NCI-H446 (cell line): ENCODE measurements at regions not wholly inside any gene's neighbourhood (a gene's known extent, or its start where the extent isn't known, plus 50 kb on each side); places are given as distances from the start of the nearest gene placed in this dataset.
"Not testable (repeated sequence)": the region's sequence is repeated elsewhere in the genome, so short reads cannot be mapped to it uniquely, and the experiment has no call there.

Source experiments
- DNase-seq, 2 experiments: peaks; one replicate each; lab custom pipeline; 2025; lab: John Stamatoyannopoulos, UW

- DNase-seq, result no peak
These were observed 164.6 kb downstream of the FBXO4 start for GRCh38 chr5:42089705-42090104.

- DNase-seq, result no peak
These were observed 165.1 kb downstream of the FBXO4 start for GRCh38 chr5:42090162-42090561.

GRCh38 chr5:42099846-42100245 lies 174.8 kb downstream of the FBXO4 start:
- DNase-seq, result not testable (repeated sequence)

GRCh38 chr5:42108468-42108867 lies 183.4 kb downstream of the FBXO4 start:
- DNase-seq, result no peak

- no peak for DNase-seq
These were observed 184.0 kb downstream of the FBXO4 start for GRCh38 chr5:42109006-42109572.

- DNase-seq, result not testable (repeated sequence)
These were observed 190.6 kb downstream of the FBXO4 start for GRCh38 chr5:42115721-42116120.

- no peak for DNase-seq
These were observed 195.0 kb downstream of the FBXO4 start for GRCh38 chr5:42120070-42120469.

GRCh38 chr5:42121401-42121800 lies 196.3 kb downstream of the FBXO4 start:
- no peak for DNase-seq

- DNase-seq, result no peak
These were observed 206.0 kb downstream of the FBXO4 start for GRCh38 chr5:42131081-42131480.

GRCh38 chr5:42143361-42143760 lies 218.3 kb downstream of the FBXO4 start:
- DNase-seq, result no peak

GRCh38 chr5:42148813-42149212 lies 223.7 kb downstream of the FBXO4 start:
- no peak for DNase-seq

- DNase-seq, result no peak
These were observed 232.1 kb downstream of the FBXO4 start for GRCh38 chr5:42157215-42157614.

GRCh38 chr5:42163083-42163482 lies 238.0 kb downstream of the FBXO4 start:
- no peak for DNase-seq

- no peak for DNase-seq
These were observed 243.1 kb downstream of the FBXO4 start for GRCh38 chr5:42168091-42168670.

- not testable (repeated sequence) for DNase-seq
These were observed 247.1 kb upstream of the GHR start for GRCh38 chr5:42176118-42176517.

GRCh38 chr5:42179843-42180242 lies 243.4 kb upstream of the GHR start:
- DNase-seq, result not testable (repeated sequence)

- no peak for DNase-seq
These were observed 206.3 kb upstream of the GHR start for GRCh38 chr5:42216904-42217303.

- no peak for DNase-seq
These were observed 205.4 kb upstream of the GHR start for GRCh38 chr5:42217791-42218190.

GRCh38 chr5:42225009-42225408 lies 198.2 kb upstream of the GHR start:
- DNase-seq, result no peak

GRCh38 chr5:42228279-42228678 lies 195.0 kb upstream of the GHR start:
- DNase-seq, result no peak

- DNase-seq, result no peak
These were observed 192.4 kb upstream of the GHR start for GRCh38 chr5:42230839-42231238.

- no peak for DNase-seq
These were observed 188.0 kb upstream of the GHR start for GRCh38 chr5:42235241-42235640.

GRCh38 chr5:42235837-42236236 lies 187.4 kb upstream of the GHR start:
- DNase-seq, result no peak

- no peak for DNase-seq
These were observed 181.6 kb upstream of the GHR start for GRCh38 chr5:42241636-42242035.
